ENCODE measurements at regions not wholly inside any gene's neighbourhood (a gene's known extent, or its start where the extent isn't known, plus 50 kb on each side); places are given as distances from the start of the nearest gene placed in this dataset.

DNA sequence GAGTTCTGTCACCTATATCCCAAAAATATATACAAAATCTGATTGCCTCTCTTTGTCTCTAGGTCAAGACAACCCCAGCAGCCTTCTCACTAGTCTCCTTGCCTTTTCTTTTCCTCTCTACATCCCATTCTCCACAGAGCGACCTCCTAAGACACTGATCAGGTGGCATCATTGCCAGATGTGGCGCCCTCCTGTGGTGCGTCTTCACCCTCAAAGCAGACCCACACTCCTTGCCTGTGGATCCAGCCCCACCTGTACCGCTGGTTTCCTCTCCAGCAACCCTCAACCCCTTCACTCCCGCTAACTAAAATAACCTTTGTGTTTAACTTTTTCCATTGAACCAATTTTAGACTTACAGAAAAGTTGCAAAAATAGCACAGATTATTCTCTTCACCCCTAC lies 273.3 kb downstream of the GLI2 start:
- Histone ChIP-seq H3F3A (ENCODE audit: insufficient read depth, low read depth) (no peaks in the 10 kb centered on the region), H3K27ac (no peak overlapping the region), H3K4me1 (replicated peaks; ENCODE audit: insufficient read depth) (peaks cover 5% of the 10 kb centered on the region; the same call in 1 of the 2 replicates), H3K9me3 (ENCODE audit: insufficient read depth, low read depth) (no peaks in the 10 kb centered on the region), H3K4me2 (no peak overlapping the region), H3K36me3 (ENCODE audit: low read depth) (no peaks in the 10 kb centered on the region), H3K4me3 (no peak overlapping the region), H3K9me2 (ENCODE audit: insufficient read depth) (no peaks in the 10 kb centered on the region; the same call in 1 of the 2 replicates), H2AFZ (no peak overlapping the region), H3K27me3 (ENCODE audit: insufficient read depth, low read depth) (no peaks in the 10 kb centered on the region), H3K79me2 (ENCODE audit: low read depth) (no peaks in the 10 kb centered on the region), H4K20me1 (ENCODE audit: insufficient read depth) (no peaks in the 10 kb centered on the region)
- no TSS peak for BruUV-seq (replicated peaks)
- ChIA-PET POLR2A (ENCODE audit: unreplicated experiment) (no interaction called here), CTCF (no interaction called here)
- intact Hi-C loops (cut with micrococcal nuclease; ENCODE audit: unreplicated experiment), result no loop called here
- TF ChIP-seq, protein P1, sequence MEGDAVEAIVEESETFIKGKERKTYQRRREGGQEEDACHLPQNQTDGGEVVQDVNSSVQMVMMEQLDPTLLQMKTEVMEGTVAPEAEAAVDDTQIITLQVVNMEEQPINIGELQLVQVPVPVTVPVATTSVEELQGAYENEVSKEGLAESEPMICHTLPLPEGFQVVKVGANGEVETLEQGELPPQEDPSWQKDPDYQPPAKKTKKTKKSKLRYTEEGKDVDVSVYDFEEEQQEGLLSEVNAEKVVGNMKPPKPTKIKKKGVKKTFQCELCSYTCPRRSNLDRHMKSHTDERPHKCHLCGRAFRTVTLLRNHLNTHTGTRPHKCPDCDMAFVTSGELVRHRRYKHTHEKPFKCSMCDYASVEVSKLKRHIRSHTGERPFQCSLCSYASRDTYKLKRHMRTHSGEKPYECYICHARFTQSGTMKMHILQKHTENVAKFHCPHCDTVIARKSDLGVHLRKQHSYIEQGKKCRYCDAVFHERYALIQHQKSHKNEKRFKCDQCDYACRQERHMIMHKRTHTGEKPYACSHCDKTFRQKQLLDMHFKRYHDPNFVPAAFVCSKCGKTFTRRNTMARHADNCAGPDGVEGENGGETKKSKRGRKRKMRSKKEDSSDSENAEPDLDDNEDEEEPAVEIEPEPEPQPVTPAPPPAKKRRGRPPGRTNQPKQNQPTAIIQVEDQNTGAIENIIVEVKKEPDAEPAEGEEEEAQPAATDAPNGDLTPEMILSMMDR (conservative IDR thresholded peaks at IDR 0.05), result peak; percentile 46
- TF ChIP-seq EZH2 (IDR thresholded peaks at IDR 0.05; ENCODE audit: low read depth), result no peak
- no peak for DNase-seq

DNA sequence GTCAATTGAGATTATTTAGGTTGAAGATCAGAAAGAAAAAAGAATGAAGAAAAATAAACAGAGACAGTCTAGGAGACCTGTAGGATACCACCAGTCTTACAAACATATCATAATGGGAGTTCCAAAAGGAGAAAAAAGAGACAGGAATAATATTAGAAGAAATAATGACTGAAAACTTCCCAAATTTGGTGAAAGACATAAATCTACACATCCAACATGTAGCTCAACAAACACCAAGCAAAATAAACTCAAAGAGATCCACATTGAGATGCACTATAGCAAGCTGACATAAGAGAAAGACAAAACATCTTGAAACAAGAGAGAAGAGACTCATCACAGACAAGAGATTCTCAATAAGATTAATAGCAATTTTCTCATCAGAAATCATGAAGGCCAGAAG lies 274.0 kb downstream of the TFCP2L1 start:
- no peak for TF ChIP-seq EZH2 (IDR thresholded peaks at IDR 0.05; ENCODE audit: low read depth)
- TF ChIP-seq, protein P1 (conservative IDR thresholded peaks at IDR 0.05), result no peak
- no peak overlapping the region for H3K4me2 ChIP-seq
- peaks cover 5% of the 10 kb centered on the region; the same call in 1 of the 2 replicates for H3K4me1 ChIP-seq (replicated peaks; ENCODE audit: insufficient read depth)
- H3K27me3 ChIP-seq (ENCODE audit: insufficient read depth, low read depth), result no peaks in the 10 kb centered on the region
- DNase-seq, result no peak
- H3K36me3 ChIP-seq (ENCODE audit: low read depth), result no peaks in the 10 kb centered on the region
- H2AFZ ChIP-seq, result no peak overlapping the region
- POLR2A ChIA-PET (ENCODE audit: unreplicated experiment), result no interaction called here
- no peak overlapping the region for H3K4me3 ChIP-seq
- CTCF ChIA-PET, result no interaction called here
- BruUV-seq (replicated peaks), result no TSS peak
- no peaks in the 10 kb centered on the region; the same call in 1 of the 2 replicates for H3K9me2 ChIP-seq (ENCODE audit: insufficient read depth)
- H3K9me3 ChIP-seq (ENCODE audit: insufficient read depth, low read depth), result no peaks in the 10 kb centered on the region
- no peaks in the 10 kb centered on the region for H3F3A ChIP-seq (ENCODE audit: insufficient read depth, low read depth)
- no peaks in the 10 kb centered on the region for H3K79me2 ChIP-seq (ENCODE audit: low read depth)
- intact Hi-C loops (cut with micrococcal nuclease; ENCODE audit: unreplicated experiment), result no loop called here
- H3K27ac ChIP-seq, result no peak overlapping the region
- H4K20me1 ChIP-seq (ENCODE audit: insufficient read depth), result no peaks in the 10 kb centered on the region

DNA sequence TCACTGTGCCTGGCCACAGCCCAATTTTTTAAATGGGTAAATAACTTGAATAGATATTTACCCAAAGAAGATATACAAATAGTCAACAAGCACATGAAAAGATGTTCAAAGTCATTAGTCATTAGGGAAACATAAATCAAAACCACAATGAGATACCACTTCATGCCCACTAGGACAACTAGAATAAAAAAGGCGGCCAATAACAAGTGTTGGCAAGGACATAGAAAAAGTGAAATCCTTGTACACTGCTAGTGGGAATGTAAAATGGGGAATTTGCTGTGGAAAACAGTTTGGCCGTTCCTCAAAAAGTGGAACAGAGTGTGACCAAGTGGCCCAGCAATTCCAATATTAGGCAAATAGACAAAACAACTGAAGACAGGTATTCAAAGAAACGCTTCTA lies 270.1 kb downstream of the TFCP2L1 start:
- BruUV-seq (replicated peaks), result no TSS peak
- H3K4me2 ChIP-seq, result no peak overlapping the region
- H3F3A ChIP-seq (ENCODE audit: insufficient read depth, low read depth), result no peaks in the 10 kb centered on the region
- intact Hi-C loops (cut with micrococcal nuclease; ENCODE audit: unreplicated experiment), result no loop called here
- H3K9me3 ChIP-seq (ENCODE audit: insufficient read depth, low read depth), result no peaks in the 10 kb centered on the region
- no peak overlapping the region for H3K4me3 ChIP-seq
- peaks cover 9% of the 10 kb centered on the region for H3K27me3 ChIP-seq (ENCODE audit: insufficient read depth, low read depth)
- POLR2A ChIA-PET (ENCODE audit: unreplicated experiment), result interaction anchor here (0.6 kb wide), 1 partner anchor 8 kb away, joined by 5 read pairs; no protein-coding TSS in a partner anchor
- no peaks in the 10 kb centered on the region for H3K4me1 ChIP-seq (replicated peaks; ENCODE audit: insufficient read depth)
- no peak overlapping the region for H2AFZ ChIP-seq
- no peaks in the 10 kb centered on the region for H4K20me1 ChIP-seq (ENCODE audit: insufficient read depth)
- H3K9me2 ChIP-seq (ENCODE audit: insufficient read depth), result no peaks in the 10 kb centered on the region; the same call in 1 of the 2 replicates
- H3K36me3 ChIP-seq (ENCODE audit: low read depth), result no peaks in the 10 kb centered on the region
- no peaks in the 10 kb centered on the region for H3K79me2 ChIP-seq (ENCODE audit: low read depth)
- TF ChIP-seq EZH2 (IDR thresholded peaks at IDR 0.05; ENCODE audit: low read depth), result no peak
- TF ChIP-seq, protein P1 (conservative IDR thresholded peaks at IDR 0.05), result no peak
- CTCF ChIA-PET, result interaction anchor here (0.6 kb wide), 1 partner anchor 1655 kb away, joined by 3 read pairs; no protein-coding TSS in a partner anchor
- no peak for DNase-seq
- H3K27ac ChIP-seq, result no peak overlapping the region
